Trophoblast cell (in vitro differentiated cells and primary cell): ENCODE measurements at regions not wholly inside any gene's neighbourhood (a gene's known extent, or its start where the extent isn't known, plus 50 kb on each side); places are given as distances from the start of the nearest gene placed in this dataset.
A peak's percentile ranks its signal among the peaks of the same experiment; 100 is the strongest.

ENCODE experiments used
- DNase-seq, 2 donors: peaks; one replicate each; pipeline ENCODE4 v3.0.0-alpha.2; 2016
- H2AFZ ChIP-seq: 2 replicates; pipeline ENCODE4 v1.6.1; 2013; ENCODE audit warnings: low read length, moderate library complexity, mild to moderate bottlenecking; ENCODE audit not compliant: insufficient read depth, poor library complexity
- H2AK5ac ChIP-seq: 2 replicates; pipeline ENCODE4 v1.6.1; 2013; ENCODE audit warnings: mild to moderate bottlenecking, low read length
- H2BK120ac ChIP-seq: 2 replicates; pipeline ENCODE4 v1.6.1; 2013; ENCODE audit warnings: low read length, mild to moderate bottlenecking, moderate library complexity; ENCODE audit not compliant: insufficient read depth, poor library complexity
- H2BK12ac ChIP-seq: 2 replicates; pipeline ENCODE4 v1.6.1; 2013; ENCODE audit warnings: mild to moderate bottlenecking, low read length, moderate library complexity
- H2BK5ac ChIP-seq: 2 replicates; pipeline ENCODE4 v1.6.1; 2013; ENCODE audit warnings: low read length, low read depth, moderate library complexity, mild to moderate bottlenecking; ENCODE audit not compliant: poor library complexity
- H3K14ac ChIP-seq: 2 replicates; pipeline ENCODE4 v1.6.1; 2013; ENCODE audit warnings: mild to moderate bottlenecking, low read length
- H3K18ac ChIP-seq: 2 replicates; pipeline ENCODE4 v1.6.1; 2013; ENCODE audit warnings: mild to moderate bottlenecking, low read length
- H3K23ac ChIP-seq: 2 replicates; pipeline ENCODE4 v1.6.1; 2013; ENCODE audit warnings: low read length
- H3K27ac ChIP-seq: 2 replicates; pipeline ENCODE4 v1.5.1; 2013; ENCODE audit warnings: low read depth, mild to moderate bottlenecking, inconsistent platforms, low read length, moderate library complexity
- H3K27me3 ChIP-seq: 2 replicates; pipeline ENCODE4 v1.6.1; 2013; ENCODE audit warnings: inconsistent platforms, mild to moderate bottlenecking, low read length, moderate library complexity; ENCODE audit not compliant: insufficient read depth
- H3K36me3 ChIP-seq, 2 experiments: 1 replicate in 1 of 2; 2 replicates in 1 of 2; pipeline ENCODE4 v1.6.1; 2013; ENCODE audit warnings: low read length in 2 of 2, mild to moderate bottlenecking in 2 of 2, moderate library complexity in 1 of 2; ENCODE audit not compliant: insufficient read depth in 2 of 2, control insufficient read depth in 1 of 2
- H3K4ac ChIP-seq: 2 replicates; pipeline ENCODE4 v1.6.1; 2013; ENCODE audit warnings: low read depth, mild to moderate bottlenecking, low read length, moderate library complexity
- H3K4me1 ChIP-seq, 2 experiments: 1 replicate in 1 of 2; 2 replicates in 1 of 2; pipeline ENCODE4 v1.6.1; 2013; ENCODE audit warnings: low read length in 2 of 2, mild to moderate bottlenecking in 2 of 2, moderate library complexity in 1 of 2; ENCODE audit not compliant: insufficient read depth in 2 of 2, control insufficient read depth in 1 of 2
- H3K4me2 ChIP-seq: 2 replicates; pipeline ENCODE4 v1.6.1; 2013; ENCODE audit warnings: inconsistent platforms, mild to moderate bottlenecking, low read length, moderate library complexity
- H3K4me3 ChIP-seq: 2 replicates; pipeline ENCODE4 v1.5.1; 2013; ENCODE audit warnings: mild to moderate bottlenecking, low read depth, low read length, inconsistent platforms
- H3K79me1 ChIP-seq: one replicate; pipeline ENCODE4 v1.6.1; 2013; ENCODE audit warnings: low read length
- H3K79me2 ChIP-seq: 2 replicates; pipeline ENCODE4 v1.6.1; 2013; ENCODE audit warnings: low read length, mild to moderate bottlenecking; ENCODE audit not compliant: control insufficient read depth, insufficient read depth, poor library complexity
- H3K9ac ChIP-seq: 2 replicates; pipeline ENCODE4 v1.6.1; 2013; ENCODE audit warnings: mild to moderate bottlenecking, low read length
- H3K9me3 ChIP-seq: 2 replicates; pipeline ENCODE4 v1.6.1; 2013; ENCODE audit warnings: low read depth, mild to moderate bottlenecking, control low read depth, inconsistent platforms, low read length; ENCODE audit not compliant: insufficient read depth
- H4K12ac ChIP-seq: 2 replicates; pipeline ENCODE4 v1.6.1; 2013; ENCODE audit warnings: low read depth, mild to moderate bottlenecking, low read length, moderate library complexity
- H4K8ac ChIP-seq: 2 replicates; pipeline ENCODE4 v1.6.1; 2013; ENCODE audit warnings: low read depth, mild to moderate bottlenecking, low read length, moderate library complexity
- H4K91ac ChIP-seq: one replicate; pipeline ENCODE4 v1.6.1; 2013; ENCODE audit warnings: low read depth, mild to moderate bottlenecking, low read length, moderate library complexity
- WGBS: extraction: QIAGEN DNeasy Blood & Tissue Kit; methylation state at CpG from one replicate; pipeline ENCODE4 v1.1.7; 2013; ENCODE audit warnings: missing lambda C conversion rate; ENCODE audit not compliant: insufficient read length, insufficient coverage; ENCODE audit errors: extremely low coverage; 5-methylcytosine and 5-hydroxymethylcytosine counted together

DNA sequence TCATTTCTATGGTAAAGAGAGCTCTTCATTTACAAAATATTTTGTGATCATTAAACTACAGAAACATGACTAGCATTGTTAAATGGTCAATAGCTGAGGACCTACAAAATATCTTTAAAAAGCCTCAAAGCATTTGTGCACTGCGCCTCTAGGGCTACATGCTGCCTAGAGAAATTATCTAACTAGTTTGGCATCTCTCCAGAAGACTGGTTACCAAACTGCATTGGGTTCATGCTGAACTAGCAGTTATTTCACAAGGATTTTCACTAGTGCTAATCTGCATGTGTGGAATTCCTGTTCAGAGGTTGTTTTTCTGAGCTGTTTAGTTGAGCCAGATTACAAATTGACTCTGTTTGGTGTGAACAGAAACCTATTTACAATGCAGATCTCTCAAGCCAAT, 58.5 kb upstream of the PITX2 start:
- Histone ChIP-seq H4K12ac (no peak overlapping the region), H4K8ac (no peak overlapping the region), H3K18ac (no peak overlapping the region), H3K4me1 (no peaks in the 10 kb centered on the region), H3K4me2 (no peak overlapping the region), H3K9ac (no peak overlapping the region), H4K91ac (no peak overlapping the region), H2BK120ac (no peak overlapping the region), H2AK5ac (no peak overlapping the region), H3K27me3 (no peaks in the 10 kb centered on the region), H3K36me3 (no peaks in the 10 kb centered on the region), H2AFZ (no peak overlapping the region), H2BK5ac (no peak overlapping the region), H2BK12ac (no peak overlapping the region), H3K23ac (no peak overlapping the region), H3K4ac (no peak overlapping the region), H3K79me2 (no peaks in the 10 kb centered on the region), H3K79me1 (no peaks in the 10 kb centered on the region), H3K27ac (no peak overlapping the region), H3K14ac (no peak overlapping the region), H3K9me3 (no peaks in the 10 kb centered on the region), H3K4me3 (no peak overlapping the region)
- DNase-seq, result peak in 1 of 2 donors; percentile 76
- no CpG with 5 or more reads among the region's 1 CpG for WGBS

DNA sequence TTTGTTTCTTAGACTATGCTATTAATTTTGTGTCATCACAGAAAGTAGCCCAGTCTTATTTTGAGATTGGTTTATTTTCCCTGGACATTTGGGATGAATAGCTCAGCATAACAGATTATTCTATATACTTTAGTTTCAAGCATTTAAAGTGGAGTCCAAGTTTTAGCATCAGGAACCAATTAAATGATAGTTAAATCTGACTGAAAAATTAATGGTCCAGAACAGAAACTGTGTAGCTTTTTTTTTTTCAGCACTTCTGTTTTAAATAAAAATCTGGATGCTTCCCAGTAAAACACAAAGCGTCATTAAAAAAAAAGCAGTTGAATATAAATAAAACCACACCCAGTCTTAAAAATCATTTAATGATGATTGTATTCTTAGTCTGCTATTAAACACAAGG, 59.4 kb upstream of the PITX2 start:
- H2BK12ac ChIP-seq, result no peak overlapping the region
- no peaks in the 10 kb centered on the region for H3K36me3 ChIP-seq
- H3K9me3 ChIP-seq, result no peaks in the 10 kb centered on the region
- no peak overlapping the region for H3K9ac ChIP-seq
- no peak overlapping the region for H4K8ac ChIP-seq
- no peaks in the 10 kb centered on the region for H3K79me1 ChIP-seq
- no peak overlapping the region for H2AFZ ChIP-seq
- H3K27me3 ChIP-seq, result no peaks in the 10 kb centered on the region
- no peak overlapping the region for H3K4me3 ChIP-seq
- H3K79me2 ChIP-seq, result no peaks in the 10 kb centered on the region
- H3K23ac ChIP-seq, result no peak overlapping the region
- no peak for DNase-seq
- H3K4me2 ChIP-seq, result no peak overlapping the region
- H3K4me1 ChIP-seq, result no peaks in the 10 kb centered on the region
- H2BK120ac ChIP-seq, result no peak overlapping the region
- no peak overlapping the region for H2AK5ac ChIP-seq
- no peak overlapping the region for H3K14ac ChIP-seq
- H3K27ac ChIP-seq, result no peak overlapping the region
- H2BK5ac ChIP-seq, result no peak overlapping the region
- H4K91ac ChIP-seq, result no peak overlapping the region
- no CpG with 5 or more reads among the region's 1 CpG for WGBS
- no peak overlapping the region for H3K4ac ChIP-seq
- no peak overlapping the region for H4K12ac ChIP-seq
- no peak overlapping the region for H3K18ac ChIP-seq

DNA sequence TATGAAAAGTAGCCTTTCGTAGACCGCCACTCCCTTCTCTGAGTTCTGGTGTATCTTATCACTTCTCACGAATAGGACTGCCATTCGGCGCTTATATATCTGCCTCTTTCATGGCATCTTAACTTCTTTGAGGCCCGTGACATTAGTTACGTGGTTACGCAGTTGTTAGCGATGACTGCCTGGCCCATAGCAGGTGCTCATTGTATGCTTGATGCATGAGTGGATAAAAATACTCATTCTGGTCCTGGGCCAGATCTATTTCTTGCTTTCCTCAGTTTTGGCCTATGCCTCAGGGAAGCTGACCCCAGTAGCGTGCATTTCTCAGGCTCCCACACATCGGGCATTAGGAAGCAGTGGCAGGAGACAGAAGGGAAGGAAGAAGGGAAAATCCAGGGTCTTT, 60.7 kb upstream of the PITX2 start:
- H2AFZ ChIP-seq, result no peak overlapping the region
- no peak overlapping the region for H4K8ac ChIP-seq
- no peak overlapping the region for H4K12ac ChIP-seq
- no peak for DNase-seq
- H3K27ac ChIP-seq, result no peak overlapping the region
- H3K4me1 ChIP-seq, result no peaks in the 10 kb centered on the region
- no CpG with 5 or more reads among the region's 11 CpGs for WGBS
- no peaks in the 10 kb centered on the region for H3K79me2 ChIP-seq
- H3K36me3 ChIP-seq, result no peaks in the 10 kb centered on the region
- H2BK5ac ChIP-seq, result no peak overlapping the region
- H3K9ac ChIP-seq, result no peak overlapping the region
- H3K4me3 ChIP-seq, result no peak overlapping the region
- no peak overlapping the region for H3K4me2 ChIP-seq
- no peaks in the 10 kb centered on the region for H3K79me1 ChIP-seq
- H3K23ac ChIP-seq, result no peak overlapping the region
- H3K18ac ChIP-seq, result no peak overlapping the region
- no peak overlapping the region for H3K4ac ChIP-seq
- H2BK12ac ChIP-seq, result no peak overlapping the region
- no peaks in the 10 kb centered on the region for H3K27me3 ChIP-seq
- no peak overlapping the region for H3K14ac ChIP-seq
- no peak overlapping the region for H2AK5ac ChIP-seq
- H3K9me3 ChIP-seq, result no peaks in the 10 kb centered on the region
- no peak overlapping the region for H4K91ac ChIP-seq
- H2BK120ac ChIP-seq, result no peak overlapping the region

DNA sequence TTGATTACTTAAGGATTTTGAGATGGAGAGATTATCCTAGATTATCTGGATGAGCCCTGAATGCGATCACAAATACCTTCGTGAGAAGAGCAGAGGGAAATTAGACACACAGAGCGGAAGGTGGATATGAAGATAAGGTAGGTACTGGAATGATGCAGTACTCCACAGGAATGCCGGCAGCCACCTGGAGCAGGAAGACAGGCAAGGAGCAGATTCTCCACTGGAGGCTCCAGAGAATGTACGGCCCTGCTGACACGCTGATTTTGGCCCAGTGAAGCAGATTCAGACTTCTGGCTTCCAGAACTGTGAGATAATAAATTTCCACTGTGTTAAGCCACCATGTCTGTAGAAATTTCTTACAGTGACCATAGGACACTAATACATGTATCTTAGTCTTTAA, 79.4 kb upstream of the PITX2 start:
- Histone ChIP-seq H4K8ac (no peak overlapping the region), H2BK120ac (no peak overlapping the region), H3K23ac (no peak overlapping the region), H3K79me1 (no peaks in the 10 kb centered on the region), H3K4me3 (no peak overlapping the region), H3K79me2 (no peaks in the 10 kb centered on the region), H4K91ac (no peak overlapping the region), H3K9ac (no peak overlapping the region), H2AK5ac (no peak overlapping the region), H2BK5ac (no peak overlapping the region), H2AFZ (no peak overlapping the region), H2BK12ac (no peak overlapping the region), H3K4ac (no peak overlapping the region), H3K27me3 (no peaks in the 10 kb centered on the region), H3K18ac (no peak overlapping the region), H4K12ac (no peak overlapping the region), H3K9me3 (no peaks in the 10 kb centered on the region), H3K4me1 (no peaks in the 10 kb centered on the region), H3K27ac (no peak overlapping the region), H3K14ac (no peak overlapping the region), H3K36me3 (no peaks in the 10 kb centered on the region), H3K4me2 (no peak overlapping the region)
- WGBS, result no CpG with 5 or more reads among the region's 6 CpGs
- DNase-seq, result peak; percentile 46 to 68
